ENCODE measurements at regions not wholly inside any gene's neighbourhood (a gene's known extent, or its start where the extent isn't known, plus 50 kb on each side); places are given as distances from the start of the nearest gene placed in this dataset.
"Not testable (repeated sequence)": the region's sequence is repeated elsewhere in the genome, so short reads cannot be mapped to it uniquely, and the experiment has no call there.

GRCh38 chr4:38415682-38416081, 248.3 kb upstream of the KLF3 start:
- H4K20me1 ChIP-seq (ENCODE audit: insufficient read depth, low read length) = no peaks in the 10 kb centered on the region
- no peaks in the 10 kb centered on the region for H3K36me3 ChIP-seq (ENCODE audit: insufficient read depth, low read length)
- no peak overlapping the region for H3K27ac ChIP-seq (ENCODE audit: low read depth, low read length, poor library complexity, severe bottlenecking)
- no peak overlapping the region for H3K9ac ChIP-seq (ENCODE audit: low read length)
- no peak overlapping the region for H2AFZ ChIP-seq (ENCODE audit: low read length)
- H3K9me3 ChIP-seq (ENCODE audit: low read length) = no peaks in the 10 kb centered on the region
- no peaks in the 10 kb centered on the region for H3K4me1 ChIP-seq (ENCODE audit: insufficient read depth, low read length, severe bottlenecking)
- H3K27me3 ChIP-seq (ENCODE audit: insufficient read depth, low read length) = no peaks in the 10 kb centered on the region
- no peaks in the 10 kb centered on the region for H3K79me2 ChIP-seq (ENCODE audit: insufficient read depth, low read length)
- no peaks in the 10 kb centered on the region for H3F3A ChIP-seq (ENCODE audit: insufficient read depth, low read length)
- no peak overlapping the region for H3K4me2 ChIP-seq (ENCODE audit: low read length)
- no peaks in the 10 kb centered on the region for H3K9me2 ChIP-seq (ENCODE audit: low read depth, low read length)
- TF ChIP-seq CTCF (IDR thresholded peaks at IDR 0.05; ENCODE audit: low read length) (no peak), EZH2 (IDR thresholded peaks at IDR 0.05; ENCODE audit: borderline replicate concordance, low read length) (no peak)
- H3K4me3 ChIP-seq (ENCODE audit: low read depth, low read length, poor library complexity, severe bottlenecking) = no peak overlapping the region

- Histone ChIP-seq H3K9me3 (ENCODE audit: low read length) (no peaks in the 10 kb centered on the region), H3K27me3 (ENCODE audit: insufficient read depth, low read length) (no peaks in the 10 kb centered on the region), H3K9ac (ENCODE audit: low read length) (no peak overlapping the region), H3K4me2 (ENCODE audit: low read length) (no peak overlapping the region), H2AFZ (ENCODE audit: low read length) (no peak overlapping the region), H3K79me2 (ENCODE audit: insufficient read depth, low read length) (no peaks in the 10 kb centered on the region), H3K36me3 (ENCODE audit: insufficient read depth, low read length) (no peaks in the 10 kb centered on the region), H3K4me1 (ENCODE audit: insufficient read depth, low read length, severe bottlenecking) (no peaks in the 10 kb centered on the region), H3K27ac (ENCODE audit: low read depth, low read length, poor library complexity, severe bottlenecking) (no peak overlapping the region), H3F3A (ENCODE audit: insufficient read depth, low read length) (no peaks in the 10 kb centered on the region), H3K4me3 (ENCODE audit: low read depth, low read length, poor library complexity, severe bottlenecking) (no peak overlapping the region), H3K9me2 (ENCODE audit: low read depth, low read length) (no peaks in the 10 kb centered on the region), H4K20me1 (ENCODE audit: insufficient read depth, low read length) (no peaks in the 10 kb centered on the region)
- no peak for TF ChIP-seq EZH2 (IDR thresholded peaks at IDR 0.05; ENCODE audit: borderline replicate concordance, low read length)
- no peak for TF ChIP-seq CTCF (IDR thresholded peaks at IDR 0.05; ENCODE audit: low read length)
Measured at GRCh38 chr4:38416450-38417014, 247.5 kb upstream of the KLF3 start.

DNA sequence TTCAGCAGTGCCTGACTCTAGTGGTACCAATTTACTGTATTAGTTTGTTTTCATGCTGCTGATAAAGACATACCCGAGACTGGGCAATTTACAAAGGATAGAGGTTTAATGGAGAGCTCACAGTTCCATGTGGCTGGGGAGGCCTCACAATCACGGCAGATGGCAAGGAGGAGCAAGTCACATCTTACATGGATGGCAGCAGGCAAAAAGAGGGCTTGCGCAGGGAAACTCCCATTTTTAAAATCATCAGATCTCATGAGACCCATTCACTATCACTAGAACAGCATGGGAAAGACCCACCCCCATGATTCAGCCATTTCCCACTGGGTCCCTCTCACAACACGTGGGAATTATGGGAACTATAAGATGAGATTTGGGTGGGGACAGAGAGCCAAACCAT, 243.7 kb upstream of the KLF3 start:
- H3K4me3 ChIP-seq (ENCODE audit: low read depth, low read length, poor library complexity, severe bottlenecking) = not testable (repeated sequence)

GRCh38 chr4:38422850-38423249, 241.1 kb upstream of the KLF3 start:
- Histone ChIP-seq H3K36me3 (ENCODE audit: insufficient read depth, low read length) (no peaks in the 10 kb centered on the region), H4K20me1 (ENCODE audit: insufficient read depth, low read length) (no peaks in the 10 kb centered on the region), H3K4me3 (ENCODE audit: low read depth, low read length, poor library complexity, severe bottlenecking) (no peak overlapping the region), H3K27me3 (ENCODE audit: insufficient read depth, low read length) (no peaks in the 10 kb centered on the region), H3K79me2 (ENCODE audit: insufficient read depth, low read length) (no peaks in the 10 kb centered on the region), H3K27ac (ENCODE audit: low read depth, low read length, poor library complexity, severe bottlenecking) (no peak overlapping the region), H3K9ac (ENCODE audit: low read length) (no peak overlapping the region), H3K9me2 (ENCODE audit: low read depth, low read length) (no peaks in the 10 kb centered on the region), H2AFZ (ENCODE audit: low read length) (no peak overlapping the region), H3K9me3 (ENCODE audit: low read length) (no peaks in the 10 kb centered on the region), H3F3A (ENCODE audit: insufficient read depth, low read length) (no peaks in the 10 kb centered on the region), H3K4me2 (ENCODE audit: low read length) (no peak overlapping the region), H3K4me1 (ENCODE audit: insufficient read depth, low read length, severe bottlenecking) (no peaks in the 10 kb centered on the region)
- TF ChIP-seq EZH2 (IDR thresholded peaks at IDR 0.05; ENCODE audit: borderline replicate concordance, low read length) (no peak), CTCF (IDR thresholded peaks at IDR 0.05; ENCODE audit: low read length) (no peak)

More for the DNA sequence above, 243.7 kb upstream of the KLF3 start:
- H3K79me2 ChIP-seq (ENCODE audit: insufficient read depth, low read length); H3K9ac ChIP-seq (ENCODE audit: low read length); H3K27me3 ChIP-seq (ENCODE audit: insufficient read depth, low read length); H2AFZ ChIP-seq (ENCODE audit: low read length); H3K9me3 ChIP-seq (ENCODE audit: low read length); H3K27ac ChIP-seq (ENCODE audit: low read depth, low read length, poor library complexity, severe bottlenecking); H3K36me3 ChIP-seq (ENCODE audit: insufficient read depth, low read length); H4K20me1 ChIP-seq (ENCODE audit: insufficient read depth, low read length); H3F3A ChIP-seq (ENCODE audit: insufficient read depth, low read length); H3K4me1 ChIP-seq (ENCODE audit: insufficient read depth, low read length, severe bottlenecking); H3K4me2 ChIP-seq (ENCODE audit: low read length); H3K9me2 ChIP-seq (ENCODE audit: low read depth, low read length): not testable (repeated sequence)

Measured in OCI-LY1 (cell line).